Transverse colon (tissue), 4 donors: ENCODE measurements at regions not wholly inside any gene's neighbourhood (a gene's known extent, or its start where the extent isn't known, plus 50 kb on each side); places are given as distances from the start of the nearest gene placed in this dataset.

ENCODE experiments used
- CTCF ChIP-seq, 5 experiments: fragments of 200-600 bp in 3 of 5; fragments of 450-650 bp in 2 of 5; sonication (generic) in 3 of 5; IDR thresholded peaks; 1 replicate in 2 of 5; 2 replicates in 3 of 5; pipeline ENCODE4 v1.5.1; 2016 to 2017; ENCODE audit warnings: antibody characterized with exemption in 5 of 5, inconsistent platforms in 3 of 5, mild to moderate bottlenecking in 2 of 5, moderate library complexity in 1 of 5
- EP300 ChIP-seq: sonication (generic); formaldehyde crosslinking; IDR thresholded peaks from one replicate; pipeline ENCODE4 v1.6.1; 2017; ENCODE audit warnings: antibody characterized with exemption, low read depth
- POLR2A ChIP-seq: fragments of 450-650 bp; IDR thresholded peaks from one replicate; pipeline ENCODE4 v1.6.1; 2016; ENCODE audit warnings: antibody characterized with exemption, mild to moderate bottlenecking, moderate library complexity
- POLR2AphosphoS5 ChIP-seq, 3 donors: sonication (generic); formaldehyde crosslinking; IDR thresholded peaks; one replicate each; pipeline ENCODE4 v1.6.1; 2016; ENCODE audit warnings: antibody characterized with exemption in 3 of 3

- TF ChIP-seq CTCF (IDR thresholded peaks at IDR 0.05) = no peak
- TF ChIP-seq POLR2A = no peak
- TF ChIP-seq EP300 = no peak
- no peak for TF ChIP-seq POLR2AphosphoS5 (IDR thresholded peaks at IDR 0.05)
Measured at GRCh38 chr9:129355631-129356030, 177.6 kb upstream of the IER5L start.
